Epithelial cell of esophagus (primary cell): ENCODE measurements at regions not wholly inside any gene's neighbourhood (a gene's known extent, or its start where the extent isn't known, plus 50 kb on each side); places are given as distances from the start of the nearest gene placed in this dataset.
"Not testable (repeated sequence)": the region's sequence is repeated elsewhere in the genome, so short reads cannot be mapped to it uniquely, and the experiment has no call there.

Experiments used
- DNase-seq: peaks from one replicate; pipeline ENCODE4 v3.0.0; 2010; ENCODE audit warnings: low read depth
- H3K4me3 ChIP-seq: 2 replicates; pipeline ENCODE4 v1.5.1; 2011; ENCODE audit warnings: mild to moderate bottlenecking, low read length, control low read depth
- CTCF ChIP-seq: IDR thresholded peaks from 2 replicates; pipeline ENCODE4 v1.5.1; 2011; ENCODE audit warnings: low read depth, mild to moderate bottlenecking, low read length, control low read depth, inconsistent platforms; ENCODE audit not compliant: insufficient read depth; ENCODE audit errors: missing control alignments

DNA sequence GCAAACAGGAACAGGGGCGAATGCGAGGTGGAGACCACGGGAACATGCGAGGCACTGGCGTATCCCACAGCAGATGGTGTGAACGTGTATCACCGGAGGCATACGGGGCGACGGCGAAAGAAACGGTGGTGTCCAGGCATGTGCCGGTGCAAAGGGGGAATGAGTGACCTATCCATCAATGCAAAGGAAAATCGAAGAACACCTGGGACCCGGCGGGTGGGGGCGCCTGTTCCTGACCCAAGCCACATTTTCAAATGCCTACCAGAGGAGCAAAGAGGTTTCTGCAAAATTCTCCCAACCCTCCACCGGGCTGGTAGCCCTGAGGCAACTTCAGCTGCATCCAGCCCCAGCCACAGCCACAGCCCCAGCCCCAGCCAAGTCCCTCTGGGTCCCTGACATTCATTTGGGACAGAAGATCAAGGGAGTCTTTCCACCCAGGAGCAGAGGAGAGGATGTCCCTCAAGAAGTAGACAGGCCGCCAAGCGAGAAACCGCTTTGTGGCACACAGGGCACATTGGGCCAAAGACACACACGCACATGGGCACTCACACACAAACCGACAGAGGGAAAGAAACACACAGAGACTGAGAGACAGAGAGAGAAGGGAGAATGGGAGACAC lies 164.0 kb upstream of the ZNF337 start:
- no peak for DNase-seq
- TF ChIP-seq CTCF = no peak
- H3K4me3 ChIP-seq = no peak overlapping the region

GRCh38 chr20:25859649-25860530 lies 163.2 kb upstream of the ZNF337 start:
- no peak for TF ChIP-seq CTCF
- no peak overlapping the region for H3K4me3 ChIP-seq
- DNase-seq = peak; percentile 43

GRCh38 chr20:25858495-25859425 lies 162.1 kb upstream of the ZNF337 start:
- TF ChIP-seq CTCF = no peak
- DNase-seq = no peak
- no peak overlapping the region for H3K4me3 ChIP-seq

DNA sequence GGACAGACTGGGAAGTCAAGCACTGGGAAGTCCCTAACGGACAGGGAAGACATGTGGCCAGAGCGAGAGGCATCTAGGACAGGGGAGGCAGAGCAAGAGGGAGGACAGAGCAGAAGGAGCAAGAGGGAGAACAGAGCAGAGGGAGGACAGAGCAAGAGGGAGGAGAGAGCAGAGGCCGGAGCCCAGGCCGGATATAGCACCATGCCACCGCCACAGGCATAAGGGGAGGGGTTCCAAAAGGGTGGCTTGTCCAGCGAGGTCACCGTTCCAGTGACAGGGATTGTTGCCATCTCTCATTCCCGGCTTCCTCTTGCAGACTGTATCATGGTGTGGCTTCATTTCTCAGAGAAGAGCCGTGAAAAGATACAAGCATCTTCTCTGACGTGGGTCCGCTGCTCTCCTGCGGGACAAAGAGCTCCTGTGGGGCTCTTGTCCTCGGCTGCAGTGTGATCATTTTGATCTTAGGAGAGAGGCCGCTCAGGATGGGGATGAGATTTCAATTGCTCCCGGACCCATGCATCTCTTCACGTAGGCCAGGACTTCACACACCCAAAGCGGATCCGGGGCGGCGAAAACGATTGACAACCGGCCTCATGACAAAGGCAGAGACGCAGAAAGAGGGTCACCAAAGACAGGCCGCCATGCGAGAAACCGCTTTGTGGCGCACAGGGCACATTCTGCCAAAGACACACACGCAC lies 160.6 kb upstream of the ZNF337 start:
- DNase-seq, H3K4me3 ChIP-seq: not testable (repeated sequence)

DNA sequence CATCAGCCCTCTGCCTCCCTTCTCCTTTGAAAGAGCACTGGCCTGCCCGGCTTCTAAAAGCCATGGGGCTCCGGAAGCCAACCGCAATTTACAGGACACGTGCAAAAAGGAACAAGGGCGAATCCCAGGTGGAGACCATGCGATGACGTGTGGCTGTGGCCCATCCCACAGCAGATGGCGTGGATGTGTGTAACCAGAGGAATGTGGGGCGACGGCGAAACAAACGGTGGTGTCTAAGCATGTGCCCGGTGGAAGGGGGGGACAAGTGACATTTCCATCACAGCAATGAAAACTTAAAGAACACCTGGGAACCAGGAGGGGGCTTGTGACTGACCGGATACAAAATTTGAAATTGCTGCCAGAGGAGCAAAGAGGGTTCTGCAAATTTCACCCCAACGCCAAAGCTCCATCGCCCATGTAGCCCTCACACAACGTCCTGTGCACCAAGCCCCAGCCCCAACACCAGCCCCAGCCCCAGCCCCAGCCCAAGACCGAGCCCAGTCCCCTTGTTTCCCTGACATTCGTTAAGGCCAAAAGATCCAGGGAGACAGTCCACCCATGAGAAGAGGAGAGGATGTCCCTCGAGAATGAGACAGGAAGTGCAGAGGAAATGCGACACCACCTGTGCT lies 159.7 kb upstream of the ZNF337 start:
- no peak overlapping the region for H3K4me3 ChIP-seq
- no peak for TF ChIP-seq CTCF
- no peak for DNase-seq

GRCh38 chr20:25855451-25856156 lies 159.0 kb upstream of the ZNF337 start:
- DNase-seq, H3K4me3 ChIP-seq: not testable (repeated sequence)

- DNase-seq = not testable (repeated sequence)
Measured at GRCh38 chr20:25854666-25855065, 158.0 kb upstream of the ZNF337 start.

DNA sequence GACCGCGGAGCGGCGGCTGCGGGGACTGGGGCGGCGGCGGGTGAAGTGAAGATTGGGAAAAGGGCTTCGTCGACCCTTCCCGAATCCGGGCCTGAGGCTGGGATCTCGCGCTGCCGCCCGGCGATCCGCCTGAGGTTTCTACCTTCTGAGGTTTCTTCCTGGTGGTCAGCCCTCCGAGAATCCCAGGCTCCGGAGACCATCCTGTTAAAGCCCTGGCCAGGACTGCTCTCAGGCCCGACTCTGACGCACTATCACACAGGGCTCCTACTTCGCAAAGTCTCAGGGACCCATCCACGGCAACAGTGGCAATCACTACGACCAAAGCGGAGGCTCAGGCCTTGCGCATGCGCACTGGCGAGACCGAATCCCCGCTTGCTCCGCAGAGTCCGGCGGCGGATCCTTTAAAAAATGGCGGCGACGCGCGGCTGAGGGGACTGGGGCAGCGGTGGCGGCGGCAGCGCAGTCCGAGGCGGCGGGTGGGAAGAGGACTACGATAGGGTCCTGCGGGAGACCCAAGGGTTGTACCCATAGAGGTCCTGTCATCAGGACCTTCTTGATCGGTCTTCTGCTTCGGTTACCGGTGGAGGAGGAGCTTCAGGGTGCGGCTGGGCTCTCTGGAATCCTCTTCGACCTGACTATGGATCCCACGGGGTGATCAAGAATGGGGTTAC lies 157.2 kb upstream of the ZNF337 start:
- H3K4me3 ChIP-seq = peak overlapping the region; percentile 59
- DNase-seq = peak; percentile 68

More at GRCh38 chr20:25854666-25855065, 158.0 kb upstream of the ZNF337 start:
- not testable (repeated sequence) for H3K4me3 ChIP-seq

DNA sequence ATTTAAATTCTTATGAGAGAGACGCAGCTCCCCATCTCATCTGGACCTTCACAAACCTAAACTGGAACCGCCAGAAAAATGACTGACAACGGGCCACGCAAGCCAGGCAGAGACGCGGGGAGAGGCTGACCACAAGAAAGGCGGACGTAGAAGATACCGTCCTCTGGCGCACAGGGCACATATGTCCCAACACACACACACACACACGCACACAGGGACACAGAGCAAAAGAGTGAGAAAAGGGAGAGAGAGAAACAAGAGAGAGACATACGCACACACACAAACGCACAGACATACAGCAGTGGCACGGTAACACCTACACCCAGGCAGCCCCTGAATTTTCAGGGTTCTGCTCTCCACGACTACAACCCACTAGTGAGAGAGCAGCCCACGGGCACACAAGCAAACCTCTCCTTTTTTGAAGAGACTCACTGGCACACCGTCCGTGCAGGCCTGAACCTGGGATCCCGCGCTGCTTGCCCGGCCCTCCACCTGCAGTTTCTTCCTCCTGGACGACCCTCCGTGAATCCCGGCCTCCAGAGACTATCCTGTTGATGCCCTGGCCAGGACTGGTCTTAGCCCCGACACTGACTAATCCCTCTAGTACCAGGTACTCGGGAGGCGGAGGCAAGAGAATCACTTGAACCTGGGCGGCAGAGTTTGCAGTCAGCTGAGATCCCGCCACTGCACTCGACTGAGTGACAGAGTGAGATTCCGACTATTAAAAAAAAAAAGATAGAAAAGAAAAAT lies 156.5 kb upstream of the ZNF337 start:
- not testable (repeated sequence) for DNase-seq
- peak overlapping the region; percentile 59 for H3K4me3 ChIP-seq

GRCh38 chr20:25850133-25850532 lies 153.5 kb upstream of the ZNF337 start:
- not testable (repeated sequence) for H3K4me3 ChIP-seq, DNase-seq
